Activated B cell treated with CpG ODN at 0.5 μM for 24 hours (primary cell): ENCODE measurements at regions not wholly inside any gene's neighbourhood (a gene's known extent, or its start where the extent isn't known, plus 50 kb on each side); places are given as distances from the start of the nearest gene placed in this dataset.

ENCODE experiments used
- ATAC-seq: fragments of 200-7000 bp; cut with Tn5 transposase; one replicate; pipeline ENCODE4 v1.10.0; 2021; ENCODE audit warnings: low read depth, mild to moderate bottlenecking, moderate library complexity
- CTCF ChIA-PET: fragments of 350-600 bp; sonication (Branson Sonifier 250); formaldehyde crosslinking; loops from one replicate; lab custom pipeline; 2021; ENCODE audit warnings: antibody characterized with exemption; lab: Charles Lee
- POLR2A ChIA-PET: fragments of 350-600 bp; sonication (Branson Sonifier 250); formaldehyde crosslinking; loops from one replicate; lab custom pipeline; 2021; ENCODE audit warnings: antibody characterized with exemption; lab: Charles Lee
- DNase-seq: peaks from one replicate; pipeline ENCODE4 v3.0.0; 2022
- H3K27ac Mint-ChIP-seq: one replicate; pipeline ENCODE4 v1.8.0; 2020; ENCODE audit warnings: mixed read lengths
- H3K27me3 Mint-ChIP-seq: one replicate; pipeline ENCODE4 v1.8.0; 2021; ENCODE audit warnings: mixed read lengths
- H3K36me3 Mint-ChIP-seq: one replicate; pipeline ENCODE4 v1.8.0; 2021; ENCODE audit warnings: low read depth, mixed read lengths
- H3K4me1 Mint-ChIP-seq: one replicate; pipeline ENCODE4 v1.8.0; 2021; ENCODE audit warnings: mixed read lengths
- H3K4me3 Mint-ChIP-seq: one replicate; pipeline ENCODE4 v1.8.0; 2020; ENCODE audit warnings: mild to moderate bottlenecking, mixed read lengths
- H3K9me3 Mint-ChIP-seq: one replicate; pipeline ENCODE4 v1.8.0; 2020; ENCODE audit warnings: mixed read lengths
- CTCF ChIP-seq: fragments of 200-600 bp; IDR thresholded peaks from one replicate; pipeline ENCODE4 v1.8.0; 2022; ENCODE audit warnings: antibody characterized with exemption, mild to moderate bottlenecking
- intact Hi-C: fragments of 100-400 bp; cut with micrococcal nuclease; formaldehyde crosslinking; loops from one replicate; pipeline ENCODE4 v1.15.1; 2024

DNA sequence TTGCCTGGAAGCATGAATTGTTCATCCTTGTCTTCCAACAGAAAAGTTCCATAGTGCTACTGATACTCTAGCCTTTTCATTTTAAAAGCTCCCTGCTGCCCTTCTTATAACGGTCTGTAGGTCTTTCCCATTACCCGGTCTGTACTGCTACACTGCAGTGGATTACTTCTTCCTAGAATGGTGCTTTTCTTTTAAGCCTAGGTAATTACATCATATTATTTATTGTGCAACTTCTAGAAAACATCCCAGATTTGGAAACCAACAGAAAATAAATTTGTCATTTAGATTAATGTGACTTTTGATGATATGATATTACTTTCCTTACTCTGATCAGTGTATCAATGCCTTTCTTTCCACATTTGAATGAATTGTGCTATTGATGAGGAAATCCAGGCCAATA, 199.4 kb downstream of the TANC2 start:
- H3K27me3 Mint-ChIP-seq = peaks cover 4% of the 10 kb centered on the region
- intact Hi-C loops = no loop called here
- POLR2A ChIA-PET = no interaction called here
- CTCF ChIA-PET = no interaction called here
- no peak for DNase-seq
- H3K27ac Mint-ChIP-seq = no peak overlapping the region
- no peaks in the 10 kb centered on the region for H3K9me3 Mint-ChIP-seq
- no peak for TF ChIP-seq CTCF
- H3K4me1 Mint-ChIP-seq = no peaks in the 10 kb centered on the region
- H3K36me3 Mint-ChIP-seq = no peaks in the 10 kb centered on the region
- H3K4me3 Mint-ChIP-seq = no peak overlapping the region
- ATAC-seq = no peak

DNA sequence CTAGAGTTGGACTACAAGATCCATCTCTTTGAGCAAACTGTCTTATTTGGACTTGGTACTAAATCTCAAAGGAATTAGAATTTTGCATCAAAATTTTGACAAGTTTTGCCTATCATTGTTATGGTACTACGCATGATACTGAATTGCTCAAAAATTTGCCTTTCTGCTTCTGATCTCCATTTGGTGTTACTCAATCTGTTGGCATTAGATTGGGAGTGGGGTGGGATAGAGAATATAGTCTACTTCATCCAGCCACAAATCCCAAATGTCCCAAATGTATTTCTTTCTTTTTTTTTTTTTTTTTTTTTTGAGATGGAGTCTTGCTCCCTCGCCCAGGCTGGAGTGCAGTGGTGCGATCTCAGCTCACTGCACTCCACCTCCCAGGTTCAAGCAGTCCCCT, 204.8 kb downstream of the TANC2 start:
- Mint-ChIP-seq H3K27ac (no peak overlapping the region), H3K9me3 (no peaks in the 10 kb centered on the region), H3K4me1 (no peaks in the 10 kb centered on the region), H3K27me3 (peaks cover 4% of the 10 kb centered on the region), H3K4me3 (no peak overlapping the region), H3K36me3 (no peaks in the 10 kb centered on the region)
- DNase-seq (no peak), ATAC-seq (no peak)
- intact Hi-C loops = no loop called here
- CTCF ChIA-PET = no interaction called here
- no peak for TF ChIP-seq CTCF
- POLR2A ChIA-PET = no interaction called here

GRCh38 chr17:63171428-63172393, 205.7 kb downstream of the TANC2 start:
- Mint-ChIP-seq H3K27ac (no peak overlapping the region), H3K27me3 (peaks cover 1% of the 10 kb centered on the region), H3K9me3 (no peaks in the 10 kb centered on the region), H3K4me3 (no peak overlapping the region), H3K36me3 (no peaks in the 10 kb centered on the region), H3K4me1 (no peaks in the 10 kb centered on the region)
- intact Hi-C loops = no loop called here
- ChIA-PET POLR2A (no interaction called here), CTCF (no interaction called here)
- ATAC-seq = no peak
- DNase-seq = no peak
- TF ChIP-seq CTCF = no peak

DNA sequence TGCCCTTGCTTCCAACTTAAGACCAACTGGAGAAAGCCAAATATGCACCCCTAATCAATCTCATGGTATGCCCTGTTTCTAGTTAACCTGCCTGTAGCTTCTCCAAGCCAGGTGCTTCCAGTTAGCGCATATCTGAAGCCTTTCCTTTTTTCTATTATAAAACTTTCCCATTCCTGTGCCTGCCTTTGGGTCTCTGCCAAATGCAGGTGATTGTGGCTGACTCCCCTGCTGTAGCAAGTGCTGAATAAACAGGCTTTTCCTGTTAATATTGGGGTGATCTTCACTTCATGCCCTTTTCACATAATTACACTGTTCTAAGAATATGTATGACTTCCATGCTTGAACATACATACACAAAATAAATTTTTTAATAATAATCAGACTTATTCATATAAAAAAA, 207.4 kb downstream of the TANC2 start:
- DNase-seq (no peak), ATAC-seq (no peak)
- no peak overlapping the region for H3K4me3 Mint-ChIP-seq
- no peaks in the 10 kb centered on the region for H3K9me3 Mint-ChIP-seq
- H3K36me3 Mint-ChIP-seq = no peaks in the 10 kb centered on the region
- H3K27ac Mint-ChIP-seq = no peak overlapping the region
- intact Hi-C loops = no loop called here
- TF ChIP-seq CTCF = no peak
- no peaks in the 10 kb centered on the region for H3K27me3 Mint-ChIP-seq
- H3K4me1 Mint-ChIP-seq = no peaks in the 10 kb centered on the region
- ChIA-PET CTCF (no interaction called here), POLR2A (no interaction called here)

- Mint-ChIP-seq H3K4me1 (no peaks in the 10 kb centered on the region), H3K9me3 (no peaks in the 10 kb centered on the region), H3K27ac (no peak overlapping the region), H3K36me3 (no peaks in the 10 kb centered on the region), H3K4me3 (no peak overlapping the region), H3K27me3 (no peaks in the 10 kb centered on the region)
- ChIA-PET CTCF (no interaction called here), POLR2A (no interaction called here)
- intact Hi-C loops = no loop called here
- no peak for ATAC-seq
- DNase-seq = no peak
- TF ChIP-seq CTCF = no peak
Measured at GRCh38 chr17:63173903-63174302, 207.9 kb downstream of the TANC2 start.
